DMS 273 (cell line): ENCODE measurements at regions not wholly inside any gene's neighbourhood (a gene's known extent, or its start where the extent isn't known, plus 50 kb on each side); places are given as distances from the start of the nearest gene placed in this dataset.
"Not testable (repeated sequence)": the region's sequence is repeated elsewhere in the genome, so short reads cannot be mapped to it uniquely, and the experiment has no call there.

Experiments
- DNase-seq: peaks from one replicate; lab custom pipeline; 2025; ENCODE audit not compliant: unreplicated experiment; lab: John Stamatoyannopoulos, UW

DNA sequence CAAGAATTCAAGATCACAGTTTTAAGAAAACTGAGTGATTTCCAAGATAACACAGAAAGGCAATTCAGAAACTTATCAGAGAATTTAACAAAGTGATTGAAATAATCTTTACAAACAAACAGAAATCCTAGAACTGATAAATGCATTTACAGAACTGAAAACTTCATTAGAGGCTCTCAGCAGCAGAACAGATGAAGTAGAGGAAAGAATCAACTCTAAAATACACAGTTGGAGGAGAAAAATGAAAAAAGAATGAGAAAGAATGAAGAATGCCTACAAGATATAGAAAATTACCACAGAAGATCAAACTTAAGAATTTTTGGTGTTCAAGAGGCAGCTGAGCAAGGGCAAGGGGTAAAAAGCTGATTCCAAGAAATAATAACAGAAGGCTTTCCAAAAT is 168.8 kb downstream of the POLR2M start:
- no peak for DNase-seq

DNA sequence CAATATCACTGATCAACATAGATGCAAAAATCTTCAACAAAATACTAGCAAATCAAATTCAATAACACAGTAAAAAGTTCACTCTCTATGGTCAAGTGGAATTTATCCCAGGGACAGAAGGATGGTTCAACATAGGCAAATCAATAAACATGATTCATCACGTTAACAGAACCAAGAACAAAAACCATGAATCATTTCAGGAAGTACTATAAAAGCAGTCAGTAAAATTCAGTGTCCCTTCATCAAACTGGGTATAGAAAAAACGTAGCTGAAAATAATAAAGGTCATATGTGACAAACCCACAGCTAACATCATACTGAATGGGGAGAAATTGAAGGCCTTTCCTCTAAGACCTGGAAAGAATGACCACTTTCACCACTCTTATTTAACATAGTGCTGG is 172.1 kb downstream of the POLR2M start:
- no peak for DNase-seq

DNA sequence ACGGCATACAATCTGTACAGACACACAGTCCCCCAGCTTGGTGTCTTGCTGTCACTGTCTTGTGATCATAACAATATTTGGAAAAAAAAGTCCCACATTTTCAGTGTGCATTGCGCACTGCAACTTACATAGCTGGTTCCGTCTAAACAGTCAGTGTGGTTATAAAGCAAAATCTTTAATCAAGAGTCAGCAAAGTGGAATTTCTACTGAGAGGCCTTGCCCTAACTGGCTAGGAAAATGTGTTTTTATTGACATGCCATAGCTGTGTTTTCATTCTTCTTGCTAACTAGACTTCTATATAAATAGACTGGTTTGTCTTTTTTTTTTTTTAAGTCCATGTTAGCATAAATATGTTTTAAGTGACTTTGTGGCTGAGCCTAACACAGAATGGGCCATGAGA is 174.8 kb downstream of the POLR2M start:
- DNase-seq = no peak

DNA sequence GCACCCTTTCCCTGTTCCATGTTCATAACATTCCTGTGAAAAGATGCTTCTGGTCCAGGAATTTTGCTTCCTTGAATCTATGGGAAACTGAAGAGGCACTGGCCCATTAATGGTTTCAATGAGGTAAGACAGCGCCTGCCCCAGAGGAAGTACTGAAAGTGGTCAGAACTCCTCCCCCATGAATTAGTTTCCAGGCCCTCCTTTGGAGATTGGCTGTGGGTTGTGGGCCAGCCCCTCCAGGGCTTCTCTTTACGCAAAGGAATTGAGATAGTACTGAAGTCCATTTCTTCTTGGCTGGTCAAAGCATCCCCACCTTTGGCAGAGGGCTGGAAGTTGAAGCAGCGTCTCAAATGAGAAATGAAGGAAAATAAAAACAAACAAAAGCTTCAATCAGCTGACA is 175.5 kb downstream of the POLR2M start:
- no peak for DNase-seq

DNA sequence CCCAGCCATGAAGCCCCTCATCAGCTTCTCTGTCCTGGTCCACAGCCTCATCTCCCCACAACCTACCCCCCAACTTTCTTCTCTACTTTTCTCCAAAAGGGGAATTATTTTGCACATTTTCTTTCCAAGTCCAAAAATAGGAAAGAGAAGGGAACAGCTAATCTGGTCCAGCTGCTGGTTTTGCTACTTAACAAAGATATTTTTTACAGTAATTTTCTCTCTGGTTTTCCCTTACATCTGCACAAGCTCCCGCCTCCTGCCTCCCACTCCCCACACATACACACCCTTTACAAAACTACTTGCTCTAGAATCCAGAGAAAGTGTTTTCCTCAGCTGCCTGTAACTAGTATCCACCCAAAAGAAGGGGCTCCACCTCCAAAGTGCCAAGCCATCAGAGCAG is 177.2 kb downstream of the POLR2M start:
- DNase-seq = no peak

DNA sequence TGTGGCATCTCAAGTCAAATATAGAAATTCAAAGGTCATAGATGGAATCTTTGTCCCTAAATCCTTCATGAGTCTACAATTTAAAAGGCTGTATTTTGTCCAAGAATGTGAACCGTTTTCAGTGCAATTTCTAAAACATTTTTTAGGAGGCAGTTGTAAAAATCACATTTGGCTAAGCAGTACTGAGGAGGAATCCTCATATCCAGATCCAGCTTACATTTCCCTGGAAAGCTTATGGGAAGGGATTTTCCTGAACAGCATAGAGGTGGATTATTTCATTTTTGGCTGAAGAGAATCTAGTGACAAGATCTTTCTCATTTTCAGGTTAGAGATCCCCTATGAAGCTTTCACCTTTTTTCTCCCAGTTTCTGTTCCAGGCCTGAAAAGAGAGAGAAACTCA is 178.4 kb downstream of the POLR2M start:
- DNase-seq = no peak

DNA sequence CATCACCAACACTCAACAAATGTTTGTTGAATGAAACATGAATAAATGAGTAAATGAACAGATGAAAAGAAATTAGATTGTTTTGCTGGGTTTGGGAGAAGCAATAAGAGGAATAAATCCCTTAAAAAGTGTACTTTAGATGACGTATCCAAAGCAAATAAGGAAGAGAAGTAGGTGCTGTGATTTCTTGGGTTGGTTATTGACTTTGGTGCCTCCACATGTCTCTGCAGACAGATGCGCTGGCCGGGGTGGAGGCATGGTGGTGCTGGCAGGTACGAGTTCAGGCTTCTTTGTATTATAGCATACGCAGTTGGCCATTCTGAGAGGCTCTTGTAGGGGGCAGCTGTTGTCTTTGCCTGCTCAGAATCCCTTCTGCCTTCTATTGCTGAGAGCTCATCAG is 178.9 kb downstream of the POLR2M start:
- no peak for DNase-seq

DNA sequence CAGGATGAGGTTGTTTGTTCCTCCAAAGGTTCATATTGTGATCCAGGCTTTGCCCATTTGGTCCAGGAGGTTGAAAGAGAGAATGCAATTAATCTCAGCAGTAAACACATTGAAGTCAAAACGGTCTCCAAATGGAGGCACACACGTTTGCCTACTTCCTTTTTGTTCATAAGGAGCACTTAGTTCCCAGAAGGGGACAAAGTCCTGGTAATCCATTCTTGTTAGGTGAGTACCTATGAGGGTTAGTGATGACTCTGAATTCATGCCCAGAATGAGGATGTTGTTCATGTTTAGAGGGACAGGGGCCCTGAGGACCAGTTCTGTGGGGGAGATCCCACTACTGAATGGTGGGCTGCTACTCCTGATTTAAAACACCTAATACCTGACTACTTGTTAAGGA is 177.7 kb downstream of the ALDH1A2 start:
- no peak for DNase-seq

DNA sequence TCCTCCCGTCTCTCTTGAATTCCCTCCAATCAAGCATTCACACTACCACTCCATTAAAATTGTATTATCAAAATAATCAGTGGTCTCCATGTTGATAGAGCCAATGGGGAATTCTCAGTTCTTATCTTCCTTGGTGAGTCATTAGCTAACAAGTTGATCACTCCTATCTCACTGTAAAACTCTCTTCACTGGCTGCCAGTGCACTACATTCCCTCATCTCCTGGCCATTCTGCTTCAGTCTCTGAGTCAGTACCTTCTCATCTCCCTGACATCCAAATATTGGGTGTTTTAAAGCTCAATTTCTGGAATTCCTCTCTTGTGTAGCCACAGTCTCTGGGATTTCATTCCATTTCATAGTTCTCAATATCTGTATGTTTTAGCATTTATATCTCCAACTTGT is 175.2 kb downstream of the ALDH1A2 start:
- no peak for DNase-seq

DNA sequence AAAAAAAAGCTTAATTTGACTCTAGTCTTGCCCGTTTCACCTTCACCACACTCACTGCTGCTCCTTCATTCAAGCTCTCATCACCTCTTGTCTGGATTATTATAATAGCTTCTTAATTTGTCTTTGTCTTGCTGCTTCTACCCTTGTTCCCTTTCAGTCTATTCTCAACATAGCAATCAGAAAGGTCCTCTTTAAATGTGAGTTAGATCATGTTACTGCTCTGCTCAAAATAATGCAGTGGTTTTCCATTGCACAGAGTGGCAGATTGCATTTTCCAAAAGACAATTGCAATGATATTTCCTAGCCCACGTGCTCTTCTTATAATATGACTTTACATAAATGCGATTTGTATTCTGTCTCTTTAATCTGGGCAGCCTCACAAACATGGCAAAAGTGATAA is 174.6 kb downstream of the ALDH1A2 start:
- DNase-seq = no peak

DNA sequence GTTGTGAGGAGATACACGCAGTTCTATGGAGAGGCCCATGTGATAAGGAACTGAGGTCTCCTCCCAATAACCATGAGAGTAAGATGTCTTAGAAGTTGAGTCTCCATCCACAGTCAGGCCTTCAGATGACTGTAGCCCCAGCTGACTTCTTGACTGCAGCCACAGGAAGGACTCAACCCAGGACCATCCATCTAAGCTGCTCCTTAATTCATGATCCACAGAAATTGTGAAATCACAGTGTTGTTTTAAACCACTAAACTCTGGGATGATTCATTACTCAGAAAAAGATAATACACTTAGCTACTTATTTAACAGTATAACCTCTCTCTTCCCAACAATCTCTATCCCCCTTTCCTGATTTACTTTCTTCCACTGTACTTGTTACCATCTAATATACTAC is 173.3 kb downstream of the ALDH1A2 start:
- no peak for DNase-seq

DNA sequence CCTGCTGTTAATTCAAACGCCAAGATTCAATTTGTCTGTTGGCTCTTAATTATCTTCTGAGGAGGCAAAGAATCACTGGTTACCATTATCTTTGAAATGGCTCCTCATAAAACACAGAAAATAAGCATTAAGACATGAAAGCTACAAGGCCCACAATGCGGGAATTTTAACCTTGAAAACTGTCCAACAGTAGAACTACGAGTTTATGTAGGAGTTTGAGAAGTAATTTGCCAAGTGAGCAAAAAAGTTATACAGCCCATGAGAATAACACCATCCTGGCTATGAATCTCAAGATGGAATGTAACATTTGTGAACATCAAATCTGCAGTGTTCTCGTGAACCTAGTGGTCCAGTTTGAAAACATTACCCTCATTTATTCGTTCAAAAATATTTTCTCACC is 172.5 kb downstream of the ALDH1A2 start:
- no peak for DNase-seq

DNA sequence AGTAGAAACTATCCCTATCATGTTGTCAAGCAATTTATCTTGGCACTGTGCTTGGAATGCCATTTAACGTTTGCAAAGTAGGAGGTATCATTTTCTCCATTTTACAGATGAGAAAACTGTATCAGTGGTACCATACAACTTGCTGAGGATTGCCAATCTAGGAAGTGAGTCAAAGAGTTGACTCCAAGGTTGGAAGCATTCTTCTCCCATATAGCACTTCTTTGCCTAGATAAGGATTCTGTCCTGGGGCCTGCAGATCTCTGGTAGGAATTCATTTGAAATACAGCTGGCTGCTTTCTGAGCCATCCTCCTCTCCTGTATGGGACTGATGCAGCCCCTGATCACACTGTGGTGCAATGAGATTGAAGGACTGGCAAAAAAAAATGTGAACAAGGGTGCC is 170.2 kb downstream of the ALDH1A2 start:
- DNase-seq = no peak

DNA sequence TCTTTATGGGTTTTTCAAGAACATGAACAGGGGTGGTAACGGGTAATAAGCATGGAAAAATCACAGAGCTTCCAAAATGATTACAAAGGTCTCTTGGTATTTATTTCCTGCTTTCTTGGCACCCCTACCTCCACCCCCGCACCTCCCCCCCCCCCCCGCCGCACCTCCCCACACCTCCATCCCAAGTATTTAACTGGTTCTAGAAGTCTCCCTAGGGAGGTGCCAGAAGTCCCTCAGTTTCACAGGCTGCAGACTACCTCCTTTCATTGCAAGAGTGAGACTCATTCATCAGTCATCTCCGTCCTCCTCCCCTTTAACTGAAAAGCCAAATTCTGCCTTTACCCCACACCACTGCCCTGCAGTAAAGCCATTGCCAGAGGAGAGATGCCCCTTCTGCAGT is 169.4 kb downstream of the ALDH1A2 start:
- DNase-seq = no peak

DNA sequence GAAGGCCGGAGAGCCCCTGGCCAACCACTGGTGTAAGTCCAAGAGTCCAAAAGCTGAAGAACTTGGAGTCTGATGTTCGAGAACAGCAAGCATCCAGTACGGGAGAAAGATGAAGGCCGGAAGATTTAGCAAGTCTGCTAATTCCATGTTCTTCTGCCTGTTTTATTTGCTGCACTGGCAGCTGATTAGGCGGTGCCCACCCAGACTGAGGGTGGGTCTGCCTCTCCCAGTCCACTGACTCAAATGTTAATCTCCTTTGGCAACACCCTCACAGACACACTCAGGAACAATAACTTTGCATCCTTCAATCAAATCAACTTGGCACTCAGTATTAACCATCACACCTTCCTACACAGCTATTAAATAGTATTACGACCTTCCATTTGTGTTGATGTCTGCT is 168.6 kb downstream of the ALDH1A2 start:
- not testable (repeated sequence) for DNase-seq

DNA sequence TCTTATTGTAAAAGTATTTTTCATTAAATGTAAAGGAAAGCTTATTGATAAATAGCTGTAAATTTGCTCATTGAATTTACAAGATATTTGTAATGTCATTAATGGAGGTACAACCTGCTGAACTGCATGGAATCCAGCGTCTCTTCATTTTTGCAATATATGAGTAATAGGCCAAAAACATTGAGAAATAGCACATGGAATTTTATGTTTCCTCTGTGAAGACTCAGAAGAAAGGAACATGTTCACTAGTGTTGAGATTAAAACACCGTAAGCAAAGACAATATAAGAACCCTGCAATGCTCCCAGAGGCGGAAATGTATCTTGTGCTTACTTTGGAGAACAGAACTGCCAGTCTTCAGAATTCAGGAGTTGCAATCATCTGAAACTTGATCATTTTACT is 167.6 kb downstream of the ALDH1A2 start:
- DNase-seq = no peak

DNA sequence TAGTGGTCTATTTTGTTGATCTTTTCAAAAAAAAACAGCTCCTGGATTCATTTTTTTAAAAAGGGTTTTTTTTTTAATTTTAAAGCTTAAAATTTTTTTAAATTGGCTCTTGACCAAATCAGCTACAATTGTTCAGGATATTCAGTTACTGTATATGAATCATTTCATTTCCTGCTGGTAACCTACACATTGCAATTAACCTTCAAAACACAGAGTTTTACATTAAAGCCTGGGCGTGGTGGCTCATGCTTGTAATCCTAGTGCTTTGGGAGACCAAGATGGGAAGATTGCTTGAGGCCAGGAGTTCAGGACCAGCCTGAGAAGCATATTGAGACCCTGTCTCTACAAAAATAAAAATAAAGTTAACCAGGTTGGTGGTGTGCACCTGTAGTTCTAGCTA is 163.4 kb downstream of the ALDH1A2 start:
- DNase-seq = no peak
